Esophagus muscularis mucosa (tissue), 4 donors: ENCODE measurements at regions not wholly inside any gene's neighbourhood (a gene's known extent, or its start where the extent isn't known, plus 50 kb on each side); places are given as distances from the start of the nearest gene placed in this dataset.

ENCODE experiments used
- DNase-seq: peaks from one replicate; pipeline ENCODE4 v3.0.0-alpha.2; 2017; ENCODE audit errors: extremely low spot score
- H3K27ac ChIP-seq, 4 donors: fragments of 200-600 bp; sonication (generic); replicated peaks in 1 of 4; 1 replicate in 3 of 4; 2 replicates in 1 of 4; pipeline ENCODE4 v1.5.1; 2016 to 2019; ENCODE audit warnings: mild to moderate bottlenecking in 1 of 4
- H3K27me3 ChIP-seq, 4 donors: fragments of 200-600 bp; sonication (generic); one replicate each; pipeline versions ENCODE4 v1.5.1 to v1.6.0; 2016 to 2019
- H3K36me3 ChIP-seq, 4 donors: fragments of 200-600 bp; sonication (generic); one replicate each; pipeline ENCODE4 v1.5.1; 2016 to 2019
- H3K4me1 ChIP-seq, 4 donors: fragments of 200-600 bp; sonication (generic); one replicate each; pipeline ENCODE4 v1.5.1; 2016 to 2019
- H3K4me3 ChIP-seq, 4 donors: fragments of 200-600 bp; sonication (generic); 1 replicate in 2 of 4; 2 replicates in 2 of 4; pipeline ENCODE4 v1.5.1; 2016 to 2019; ENCODE audit warnings: mild to moderate bottlenecking in 4 of 4, moderate library complexity in 1 of 4
- H3K9me3 ChIP-seq, 4 donors: fragments of 200-600 bp; sonication (generic); 1 replicate in 3 of 4; 2 replicates in 1 of 4; pipeline ENCODE4 v1.5.1; 2016 to 2019
- EP300 ChIP-seq: sonication (generic); formaldehyde crosslinking; IDR thresholded peaks from one replicate; pipeline ENCODE4 v1.6.1; 2017; ENCODE audit warnings: antibody characterized with exemption
- POLR2A ChIP-seq: fragments of 450-650 bp; IDR thresholded peaks from one replicate; pipeline ENCODE4 v1.6.1; 2017; ENCODE audit warnings: antibody characterized with exemption, moderate library complexity, mild to moderate bottlenecking, low read depth
- POLR2AphosphoS5 ChIP-seq, 2 donors: sonication (generic); formaldehyde crosslinking; IDR thresholded peaks; one replicate each; pipeline ENCODE4 v1.6.1; 2017; ENCODE audit warnings: antibody characterized with exemption in 2 of 2
- WGBS: methylation state at CpG from one replicate; pipeline ENCODE4 v1.1.5; 2018; 5-methylcytosine and 5-hydroxymethylcytosine counted together
- intact Hi-C: fragments of 100-400 bp; cut with DNase I; formaldehyde crosslinking; loops from one replicate; pipeline ENCODE4 v1.15.1; 2023
- TF ChIP-seq, protein P1 (sequence below), 3 experiments: fragments of 200-600 bp in 2 of 3; fragments of 450-650 bp in 1 of 3; sonication (generic) in 2 of 3; IDR thresholded peaks; one replicate each; pipeline ENCODE4 v1.5.1; 2017 to 2019; ENCODE audit warnings: antibody characterized with exemption in 3 of 3, mild to moderate bottlenecking in 2 of 3, moderate library complexity in 1 of 3

DNA sequence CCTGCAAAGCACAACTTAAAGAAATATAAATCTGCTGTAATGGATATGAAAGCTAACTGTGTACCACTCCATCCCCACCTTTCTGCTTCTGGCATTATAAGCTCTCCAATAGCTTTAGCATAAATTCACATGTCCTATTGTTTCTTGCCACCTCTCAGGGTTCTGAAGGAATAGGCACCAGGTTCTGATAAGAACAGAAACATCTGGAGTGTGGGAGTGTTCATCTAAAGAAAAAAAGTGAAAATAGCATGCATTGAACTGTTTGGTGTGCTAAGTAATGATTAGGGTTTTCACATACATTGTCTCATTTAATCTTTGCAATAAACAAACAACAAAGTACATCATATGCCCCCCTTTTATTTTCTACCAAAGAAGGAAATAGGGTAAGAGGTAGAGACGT lies 72.3 kb downstream of the FAM76B start:
- DNase-seq = no peak
- Histone ChIP-seq H3K4me3 (no peak overlapping the region), H3K9me3 (no peaks in the 10 kb centered on the region), H3K4me1 (no peaks in the 10 kb centered on the region), H3K36me3 (no peaks in the 10 kb centered on the region), H3K27ac (no peak overlapping the region), H3K27me3 (no peaks in the 10 kb centered on the region)
- WGBS = 39% methylated on average over 1 of the region's 1 CpG
- TF ChIP-seq, protein P1, sequence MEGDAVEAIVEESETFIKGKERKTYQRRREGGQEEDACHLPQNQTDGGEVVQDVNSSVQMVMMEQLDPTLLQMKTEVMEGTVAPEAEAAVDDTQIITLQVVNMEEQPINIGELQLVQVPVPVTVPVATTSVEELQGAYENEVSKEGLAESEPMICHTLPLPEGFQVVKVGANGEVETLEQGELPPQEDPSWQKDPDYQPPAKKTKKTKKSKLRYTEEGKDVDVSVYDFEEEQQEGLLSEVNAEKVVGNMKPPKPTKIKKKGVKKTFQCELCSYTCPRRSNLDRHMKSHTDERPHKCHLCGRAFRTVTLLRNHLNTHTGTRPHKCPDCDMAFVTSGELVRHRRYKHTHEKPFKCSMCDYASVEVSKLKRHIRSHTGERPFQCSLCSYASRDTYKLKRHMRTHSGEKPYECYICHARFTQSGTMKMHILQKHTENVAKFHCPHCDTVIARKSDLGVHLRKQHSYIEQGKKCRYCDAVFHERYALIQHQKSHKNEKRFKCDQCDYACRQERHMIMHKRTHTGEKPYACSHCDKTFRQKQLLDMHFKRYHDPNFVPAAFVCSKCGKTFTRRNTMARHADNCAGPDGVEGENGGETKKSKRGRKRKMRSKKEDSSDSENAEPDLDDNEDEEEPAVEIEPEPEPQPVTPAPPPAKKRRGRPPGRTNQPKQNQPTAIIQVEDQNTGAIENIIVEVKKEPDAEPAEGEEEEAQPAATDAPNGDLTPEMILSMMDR (IDR thresholded peaks at IDR 0.05) = no peak
- TF ChIP-seq POLR2A = no peak
- no peak for TF ChIP-seq EP300
- intact Hi-C loops = no loop called here

DNA sequence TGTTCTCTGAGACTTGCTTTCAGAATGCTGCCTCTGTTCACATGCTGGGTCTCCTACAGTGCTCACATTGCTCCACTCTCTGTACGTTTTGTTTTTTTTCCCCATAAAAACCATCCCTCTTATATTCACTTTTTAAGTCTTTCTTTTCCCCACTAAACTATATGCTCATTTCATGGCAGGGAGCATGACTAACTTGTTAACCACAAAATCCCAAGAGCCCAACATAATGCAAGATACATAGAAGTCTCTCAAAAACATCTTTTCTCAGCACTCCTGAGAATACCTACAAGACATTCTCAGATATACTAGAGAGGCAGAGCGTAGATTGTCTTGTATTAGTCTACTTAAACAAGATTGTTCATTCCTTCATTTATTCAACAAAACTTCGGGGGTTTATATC lies 73.3 kb downstream of the FAM76B start:
- no peak for TF ChIP-seq POLR2AphosphoS5 (IDR thresholded peaks at IDR 0.05)
- TF ChIP-seq, protein P1 (IDR thresholded peaks at IDR 0.05) = no peak
- no peak for TF ChIP-seq POLR2A
- TF ChIP-seq EP300 = no peak
- Histone ChIP-seq H3K36me3 (no peaks in the 10 kb centered on the region), H3K27ac (no peak overlapping the region), H3K4me3 (no peak overlapping the region), H3K27me3 (no peaks in the 10 kb centered on the region), H3K4me1 (no peaks in the 10 kb centered on the region), H3K9me3 (no peaks in the 10 kb centered on the region)
- 82% methylated on average over 3 of the region's 3 CpGs for WGBS
- no peak for DNase-seq
- intact Hi-C loops = no loop called here

DNA sequence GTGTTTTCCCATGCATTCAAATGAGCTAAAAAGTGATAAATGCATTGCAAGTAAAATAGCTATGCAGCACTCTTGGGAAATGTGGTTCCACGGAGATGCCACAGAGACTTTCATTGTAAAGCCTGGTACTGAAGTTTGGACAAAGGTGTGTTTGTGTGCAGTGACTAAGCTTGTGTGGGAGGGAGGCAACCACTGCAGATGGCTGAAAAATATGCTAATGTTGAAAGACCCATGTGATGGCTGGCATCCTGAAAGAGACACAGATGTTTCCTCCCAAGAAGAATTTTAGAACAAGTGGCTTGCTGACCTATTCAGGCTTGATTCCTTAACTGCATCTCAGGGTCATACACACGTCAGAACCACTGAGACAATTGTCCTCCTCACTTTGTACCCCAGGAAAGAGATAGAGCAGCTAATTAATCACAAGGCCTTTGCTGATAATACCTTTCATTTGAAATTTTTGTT lies 73.8 kb downstream of the FAM76B start:
- WGBS = 75% methylated on average over 2 of the region's 2 CpGs
- H3K9me3 ChIP-seq = no peaks in the 10 kb centered on the region
- H3K4me3 ChIP-seq = no peak overlapping the region
- TF ChIP-seq POLR2AphosphoS5 (IDR thresholded peaks at IDR 0.05) (peak in 1 of 2 donors; percentile 17), POLR2A (no peak)
- no peaks in the 10 kb centered on the region for H3K4me1 ChIP-seq
- H3K27me3 ChIP-seq = no peaks in the 10 kb centered on the region
- intact Hi-C loops = no loop called here
- no peak overlapping the region for H3K27ac ChIP-seq
- H3K36me3 ChIP-seq = no peaks in the 10 kb centered on the region
- no peak for DNase-seq

DNA sequence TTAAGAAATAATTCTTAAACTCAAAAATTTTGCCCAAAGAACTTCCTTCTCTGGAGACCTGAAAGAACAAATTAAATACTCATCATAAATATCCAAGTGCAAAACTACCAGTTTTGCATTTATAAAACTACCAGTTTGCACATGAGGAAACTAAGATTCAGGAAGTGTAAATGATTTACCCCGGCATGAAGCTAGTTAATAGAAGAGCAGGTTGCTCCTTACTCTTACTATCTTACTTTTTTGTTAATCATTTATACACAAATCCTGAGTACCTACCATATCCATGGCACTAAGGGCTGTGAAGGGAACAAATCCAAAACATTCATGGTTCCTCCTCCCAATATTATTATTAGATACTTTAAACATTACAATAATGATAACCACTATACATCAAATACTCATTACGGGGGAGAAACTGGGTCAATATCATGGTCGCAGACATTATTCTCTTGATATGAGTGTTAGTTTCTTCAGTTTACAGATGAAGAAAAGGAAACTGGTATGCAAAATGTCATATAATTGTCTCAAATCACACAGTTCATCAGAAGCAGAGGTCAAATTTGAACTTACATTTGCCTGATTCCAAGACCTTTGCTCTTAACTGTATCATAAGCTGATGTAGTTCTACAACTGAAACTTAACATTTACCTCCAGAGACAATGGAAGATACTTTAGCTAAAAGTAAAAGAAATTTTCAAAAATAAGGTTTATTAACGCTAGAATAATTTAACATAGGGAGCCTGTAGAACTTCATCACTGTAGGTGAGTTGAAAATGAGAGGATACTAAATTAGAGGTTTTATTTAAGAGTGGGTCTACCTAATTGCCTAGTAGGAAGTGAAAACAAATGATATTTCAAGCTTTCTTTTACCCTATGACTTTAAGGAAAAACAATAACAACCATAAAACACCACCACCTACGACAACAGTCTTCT lies 74.5 kb downstream of the FAM76B start:
- no peaks in the 10 kb centered on the region for H3K36me3 ChIP-seq
- H3K4me1 ChIP-seq = no peaks in the 10 kb centered on the region
- no peak for DNase-seq
- intact Hi-C loops = no loop called here
- TF ChIP-seq POLR2A (no peak), EP300 (no peak), POLR2AphosphoS5 (IDR thresholded peaks at IDR 0.05) (no peak)
- TF ChIP-seq, protein P1 (IDR thresholded peaks at IDR 0.05) = no peak
- WGBS = 84% methylated on average over 5 of the region's 5 CpGs
- no peak overlapping the region for H3K4me3 ChIP-seq
- H3K27ac ChIP-seq = no peak overlapping the region
- H3K9me3 ChIP-seq = no peaks in the 10 kb centered on the region
- H3K27me3 ChIP-seq = no peaks in the 10 kb centered on the region

DNA sequence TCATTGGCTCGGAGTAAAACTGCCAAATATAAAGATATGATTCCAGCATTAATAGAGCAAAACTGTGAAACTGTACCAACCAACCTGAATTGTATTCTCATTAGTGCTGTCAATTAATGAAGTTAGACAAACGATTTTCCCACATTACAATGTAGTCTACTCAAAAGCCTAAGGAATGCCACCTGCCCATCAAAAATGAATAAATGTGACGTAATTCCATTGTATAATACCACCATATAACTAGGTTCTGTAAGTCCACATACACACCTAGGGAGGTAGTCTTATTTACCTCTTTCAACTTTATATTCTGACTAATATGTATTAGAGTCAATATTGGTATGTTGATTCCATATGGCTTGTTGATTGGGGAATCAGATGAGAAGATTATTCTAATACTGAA lies 76.2 kb downstream of the FAM76B start:
- H3K36me3 ChIP-seq = no peaks in the 10 kb centered on the region
- no peaks in the 10 kb centered on the region for H3K27me3 ChIP-seq
- DNase-seq = no peak
- no peaks in the 10 kb centered on the region for H3K9me3 ChIP-seq
- intact Hi-C loops = no loop called here
- H3K4me3 ChIP-seq = no peak overlapping the region
- no peaks in the 10 kb centered on the region for H3K4me1 ChIP-seq
- WGBS = 85% methylated on average over 3 of the region's 3 CpGs
- H3K27ac ChIP-seq = no peak overlapping the region
- no peak for TF ChIP-seq POLR2AphosphoS5 (IDR thresholded peaks at IDR 0.05)
- no peak for TF ChIP-seq EP300
- TF ChIP-seq POLR2A = no peak
- TF ChIP-seq, protein P1 (IDR thresholded peaks at IDR 0.05) = no peak
